ENCODE measurements at regions not wholly inside any gene's neighbourhood (a gene's known extent, or its start where the extent isn't known, plus 50 kb on each side); places are given as distances from the start of the nearest gene placed in this dataset.

DNA sequence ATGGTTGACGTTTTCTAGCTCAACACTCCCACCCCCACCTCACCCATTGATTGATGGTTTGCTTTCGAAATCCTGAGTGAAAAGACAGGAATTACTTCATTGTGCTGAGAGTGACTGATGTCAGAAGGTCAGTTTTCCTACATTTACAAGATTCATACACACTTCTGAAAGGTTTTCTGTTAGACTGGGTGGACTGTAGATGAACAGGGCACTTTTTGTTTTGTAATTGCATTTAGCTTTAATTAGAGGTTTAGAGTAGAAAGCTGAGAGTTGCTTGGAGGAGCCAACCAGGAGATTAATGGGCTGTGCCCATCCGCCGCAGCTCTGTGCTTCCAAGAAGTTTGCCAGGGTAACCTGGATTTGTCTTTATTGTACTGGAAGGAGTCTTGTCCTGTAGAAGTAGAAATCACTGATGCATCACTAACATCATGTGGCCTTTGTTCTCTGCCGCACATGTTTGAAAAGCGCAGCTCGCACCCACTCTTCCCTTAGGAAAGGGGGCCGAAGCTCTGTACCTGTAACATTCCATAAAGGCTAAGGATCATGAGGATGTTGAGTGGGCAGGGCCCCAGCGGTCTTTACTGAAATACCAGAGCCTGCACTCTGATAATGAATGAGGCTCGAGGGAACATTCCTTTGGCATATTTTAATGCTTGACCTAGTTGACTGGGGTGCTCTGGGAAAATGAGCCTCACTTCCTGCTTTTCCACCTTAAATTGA is 267.6 kb upstream of the DMRT1 start:
- in situ Hi-C loops (cut with HindIII; ENCODE audit: low pct_unique_long_range_greater_than_20kb, low sequenced_read_pairs): no loop called here
- peak; percentile 1 for DNase-seq (ENCODE audit: low read depth, low spot score)

DNA sequence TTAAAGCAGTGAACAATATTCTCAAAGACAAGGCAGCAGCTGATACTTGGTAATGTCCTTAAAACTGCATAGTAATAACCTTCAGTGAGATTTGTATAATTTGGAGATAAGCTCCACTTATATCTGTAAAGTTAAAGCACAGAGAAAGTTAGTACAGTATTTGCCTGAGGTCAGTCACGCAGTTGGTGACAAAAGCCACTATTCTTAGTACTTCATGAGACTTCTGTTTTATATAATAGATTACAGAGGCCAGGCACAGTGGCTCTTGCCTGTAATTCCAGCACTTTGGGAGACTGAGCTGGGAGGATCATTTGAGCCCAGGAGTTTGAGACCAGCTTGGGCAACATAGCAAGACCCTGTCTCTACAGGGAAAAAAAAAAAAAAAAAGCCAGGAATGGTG is 266.4 kb upstream of the DMRT1 start:
- in situ Hi-C loops (cut with HindIII; ENCODE audit: low pct_unique_long_range_greater_than_20kb, low sequenced_read_pairs): no loop called here
- DNase-seq (ENCODE audit: low read depth, low spot score): no peak

DNA sequence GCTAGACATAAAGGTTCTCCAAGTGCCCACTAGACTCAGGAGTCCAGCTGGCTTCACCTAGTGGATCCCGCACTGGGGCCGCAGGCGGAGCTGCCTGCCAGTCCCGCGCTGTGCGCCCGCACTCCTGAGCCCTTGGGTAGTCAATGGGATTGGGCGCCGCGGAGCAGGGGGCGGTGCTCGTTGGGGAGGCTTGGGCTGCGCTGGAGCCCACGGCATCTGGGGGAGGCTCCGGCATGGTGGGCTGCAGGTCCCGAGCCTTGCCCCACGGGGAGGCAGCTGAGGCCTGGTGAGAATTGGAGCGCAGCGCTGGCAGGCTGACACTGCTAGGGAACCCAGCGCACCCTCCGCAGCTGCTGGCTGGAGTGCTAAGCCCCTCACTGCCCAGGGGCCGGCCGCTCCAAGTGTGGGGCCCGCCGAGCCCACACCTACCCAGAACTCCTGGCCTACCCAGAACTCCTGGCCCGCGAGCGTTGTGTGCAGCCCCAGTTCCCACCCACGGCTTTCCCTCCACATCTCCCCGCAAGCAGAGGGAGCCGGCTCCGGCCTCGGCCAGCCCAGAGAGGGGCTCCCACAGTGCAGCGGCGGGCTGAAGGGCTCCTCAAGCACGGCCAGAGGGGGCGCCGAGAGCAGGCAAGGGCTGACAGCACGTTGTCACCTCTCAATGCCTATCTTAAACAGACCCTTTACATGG is 260.7 kb upstream of the DMRT1 start:
- no peak for DNase-seq (ENCODE audit: low read depth, low spot score)
- in situ Hi-C loops (cut with HindIII; ENCODE audit: low pct_unique_long_range_greater_than_20kb, low sequenced_read_pairs): no loop called here

DNA sequence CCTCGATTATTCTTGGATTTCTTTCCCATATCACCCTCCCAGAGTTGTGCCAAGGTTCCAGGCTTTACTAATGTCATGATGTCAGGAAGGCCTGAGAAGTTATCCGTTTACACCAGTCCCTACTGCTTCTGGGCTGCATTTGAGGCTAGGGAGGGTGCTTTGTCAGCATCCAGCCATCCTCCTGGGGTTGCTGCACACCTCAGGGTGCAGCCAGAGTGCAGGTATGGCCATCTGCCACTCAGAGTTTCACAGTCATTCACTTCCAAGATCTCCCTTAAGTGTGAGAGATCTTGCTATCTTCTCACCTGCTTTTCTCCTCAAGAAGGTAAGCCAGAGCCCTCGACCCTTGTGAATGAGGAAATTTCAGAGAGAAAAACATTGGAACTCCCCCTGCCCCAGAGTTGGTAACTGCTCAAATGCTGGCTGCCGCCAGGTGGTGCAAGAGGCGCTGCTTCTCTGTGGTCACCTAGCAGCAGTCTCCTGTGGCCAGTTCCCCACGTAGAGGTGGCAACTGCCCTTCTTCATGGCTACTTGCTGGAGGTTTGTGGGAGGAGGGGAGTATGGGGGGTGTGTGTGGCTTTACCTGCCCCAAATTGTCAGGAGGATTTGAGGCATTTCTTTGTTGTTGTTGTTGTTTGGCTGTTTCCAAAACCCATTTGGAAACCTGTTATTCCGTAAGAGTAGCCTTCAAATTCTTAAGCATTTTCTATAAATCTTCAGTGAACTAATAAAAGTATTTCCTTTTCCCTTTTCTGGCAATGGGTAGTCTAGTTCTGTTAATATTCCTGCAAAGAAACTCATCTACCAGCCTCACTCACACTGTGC is 259.6 kb upstream of the DMRT1 start:
- in situ Hi-C loops (cut with HindIII; ENCODE audit: low pct_unique_long_range_greater_than_20kb, low sequenced_read_pairs): no loop called here

DNA sequence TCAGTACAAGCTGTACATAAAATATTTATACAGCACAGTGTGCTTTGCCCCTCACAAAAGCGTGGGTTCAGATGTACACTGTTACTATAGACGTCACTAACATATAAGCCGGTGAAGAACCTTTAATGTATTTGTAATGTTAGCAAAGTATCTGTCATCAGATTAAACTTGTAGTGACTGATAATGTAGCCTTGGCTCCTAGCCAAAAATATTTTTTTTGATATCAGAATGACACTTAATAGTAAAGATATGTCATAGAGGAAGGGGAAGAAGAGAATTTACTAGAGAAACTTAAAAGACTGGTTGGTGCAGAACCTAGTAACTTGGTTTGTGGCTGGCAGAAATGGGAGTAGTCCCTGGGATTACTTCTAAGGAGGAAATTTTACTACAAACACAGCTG is 258.7 kb upstream of the DMRT1 start:
- DNase-seq (ENCODE audit: low read depth, low spot score): no peak
- in situ Hi-C loops (cut with HindIII; ENCODE audit: low pct_unique_long_range_greater_than_20kb, low sequenced_read_pairs): no loop called here

More for the DNA sequence above, 259.6 kb upstream of the DMRT1 start:
- DNase-seq (ENCODE audit: low read depth, low spot score): peak; percentile 46

DNA sequence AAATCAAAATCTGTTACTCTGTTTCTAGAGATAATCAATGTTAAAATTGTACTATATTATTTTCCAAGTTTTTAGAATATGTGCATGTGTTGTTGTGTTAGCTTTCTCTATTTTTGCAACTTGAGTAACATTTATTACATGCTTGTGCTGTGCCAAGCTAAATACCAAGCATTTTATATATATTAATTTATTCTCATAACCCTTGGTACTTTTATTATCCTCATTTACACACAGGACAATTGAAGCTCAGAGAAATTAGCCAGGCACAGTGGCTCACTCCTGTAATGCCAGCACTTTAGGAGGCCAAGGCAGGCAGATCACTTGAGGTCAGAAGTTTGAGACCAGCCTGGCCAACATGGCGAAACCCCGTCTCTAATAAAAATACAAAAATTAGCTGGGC is 254.0 kb upstream of the DMRT1 start:
- in situ Hi-C loops (cut with HindIII; ENCODE audit: low pct_unique_long_range_greater_than_20kb, low sequenced_read_pairs): no loop called here
- DNase-seq (ENCODE audit: low read depth, low spot score): no peak

DNA sequence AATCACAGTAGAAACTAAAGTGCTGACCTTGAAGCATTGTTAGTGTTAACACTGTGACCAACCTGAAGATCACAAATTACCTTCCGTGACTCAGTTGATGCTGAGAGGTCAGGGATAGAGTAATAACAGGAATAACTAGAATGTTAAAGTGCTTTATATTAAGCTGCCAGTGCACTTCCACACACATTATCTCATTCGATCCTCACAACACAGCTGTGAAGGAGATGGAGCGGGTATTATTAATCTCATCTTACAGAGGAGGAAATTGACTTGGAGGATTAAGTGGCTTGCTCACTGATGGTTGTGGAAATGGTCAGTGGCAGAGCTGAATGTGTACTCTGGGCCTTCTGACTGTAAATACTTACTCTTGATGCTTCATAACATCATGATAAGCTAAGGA is 252.5 kb upstream of the DMRT1 start:
- in situ Hi-C loops (cut with HindIII; ENCODE audit: low pct_unique_long_range_greater_than_20kb, low sequenced_read_pairs): no loop called here
- DNase-seq (ENCODE audit: low read depth, low spot score): no peak

DNA sequence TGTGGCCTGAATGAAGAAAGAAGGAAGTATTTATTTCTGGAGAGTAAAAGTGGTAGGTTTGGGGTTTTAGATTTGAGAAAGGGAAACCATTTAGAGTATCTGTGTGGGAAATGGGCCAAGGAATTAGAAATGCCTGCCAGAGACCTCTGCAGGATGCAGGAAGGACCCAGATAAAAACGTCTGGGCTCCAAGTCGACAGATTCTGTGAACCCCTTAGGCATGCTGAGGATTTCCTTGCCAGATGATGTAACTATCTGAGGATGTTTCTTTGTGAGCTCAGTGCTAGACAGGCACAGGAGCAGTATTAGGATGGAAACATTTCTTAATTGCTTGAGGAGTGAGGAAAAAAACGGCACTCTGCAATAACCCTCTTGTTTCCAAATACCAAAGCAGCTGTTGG is 251.8 kb upstream of the DMRT1 start:
- DNase-seq (ENCODE audit: low read depth, low spot score): no peak
- in situ Hi-C loops (cut with HindIII; ENCODE audit: low pct_unique_long_range_greater_than_20kb, low sequenced_read_pairs): no loop called here

DNA sequence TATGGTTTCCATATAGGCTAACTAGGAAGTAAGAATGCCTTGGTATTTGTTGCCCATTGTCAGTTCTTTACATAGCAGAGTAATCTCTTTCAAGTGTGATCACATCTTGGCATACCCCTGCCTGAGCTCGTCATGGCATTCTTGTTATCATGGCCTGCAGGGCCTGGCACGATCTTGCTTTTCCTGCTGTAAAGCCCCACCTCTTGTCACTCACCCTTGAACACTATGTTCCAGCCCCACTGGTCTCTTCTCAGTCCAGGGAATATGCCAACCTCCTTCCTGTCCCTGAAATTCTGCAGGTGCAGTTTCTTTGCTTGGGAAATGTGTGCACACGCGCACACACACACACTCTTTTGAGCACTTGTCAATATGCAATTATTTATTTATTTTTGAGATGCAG is 250.2 kb upstream of the DMRT1 start:
- in situ Hi-C loops (cut with HindIII; ENCODE audit: low pct_unique_long_range_greater_than_20kb, low sequenced_read_pairs): no loop called here
- no peak for DNase-seq (ENCODE audit: low read depth, low spot score)

DNA sequence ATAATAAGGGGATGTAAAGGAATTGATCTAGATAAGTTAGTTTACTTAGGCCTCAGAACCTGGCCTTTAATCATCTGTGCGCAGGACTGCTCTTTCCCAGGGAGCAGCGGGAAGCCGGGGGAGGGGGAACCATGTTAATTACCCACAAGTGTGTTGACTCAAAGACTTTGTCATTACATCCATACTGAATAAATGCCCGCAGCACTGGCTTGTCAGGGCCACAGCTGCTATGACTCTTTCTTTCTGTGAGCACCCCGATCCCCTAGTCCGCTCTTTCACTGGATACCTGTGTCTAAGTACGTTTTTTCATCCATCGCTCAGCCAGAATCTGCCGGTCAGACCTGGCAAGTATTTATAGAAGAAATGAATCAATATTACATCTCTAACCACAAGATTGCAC is 249.3 kb upstream of the DMRT1 start:
- in situ Hi-C loops (cut with HindIII; ENCODE audit: low pct_unique_long_range_greater_than_20kb, low sequenced_read_pairs): no loop called here
- DNase-seq (ENCODE audit: low read depth, low spot score): no peak

DNA sequence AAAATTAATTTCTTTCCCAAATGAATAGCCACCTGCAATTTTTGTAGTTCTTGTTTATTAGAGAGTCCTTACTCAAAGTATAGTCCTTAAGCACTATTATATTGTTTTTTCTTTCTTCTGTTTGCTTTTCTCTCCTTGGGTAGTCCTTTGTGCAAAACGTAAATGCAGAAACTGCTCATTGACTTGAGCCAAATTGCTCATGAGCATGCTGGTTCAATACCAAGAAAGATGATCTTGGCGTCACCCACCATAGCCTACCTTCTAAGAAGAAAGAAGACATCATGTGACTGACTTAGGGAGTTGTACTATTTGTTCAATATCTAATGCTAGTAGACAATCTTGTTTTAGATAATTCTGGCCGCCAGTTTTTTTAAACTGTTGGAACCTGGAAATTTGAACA is 248.8 kb upstream of the DMRT1 start:
- in situ Hi-C loops (cut with HindIII; ENCODE audit: low pct_unique_long_range_greater_than_20kb, low sequenced_read_pairs): no loop called here
- DNase-seq (ENCODE audit: low read depth, low spot score): no peak

DNA sequence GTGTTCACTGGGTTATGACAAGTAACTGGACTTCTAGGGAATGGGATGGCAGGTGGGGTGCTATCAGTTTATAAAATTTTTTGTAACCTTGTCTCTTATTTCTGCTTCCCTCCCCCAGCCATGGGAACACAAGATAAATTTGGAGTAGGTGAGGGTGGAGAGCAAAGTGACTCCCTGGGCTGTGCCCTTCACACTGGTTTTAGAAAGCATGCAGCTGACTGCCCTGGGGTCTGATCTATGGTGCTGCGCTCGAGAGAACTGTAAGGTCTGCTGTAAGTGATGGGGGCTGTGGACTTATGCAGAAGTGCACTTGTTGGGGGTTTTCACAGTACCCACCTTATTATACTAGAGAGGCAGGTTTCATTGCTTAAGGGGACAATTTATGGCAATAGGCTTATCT is 247.7 kb upstream of the DMRT1 start:
- in situ Hi-C loops (cut with HindIII; ENCODE audit: low pct_unique_long_range_greater_than_20kb, low sequenced_read_pairs): no loop called here
- DNase-seq (ENCODE audit: low read depth, low spot score): no peak

DNA sequence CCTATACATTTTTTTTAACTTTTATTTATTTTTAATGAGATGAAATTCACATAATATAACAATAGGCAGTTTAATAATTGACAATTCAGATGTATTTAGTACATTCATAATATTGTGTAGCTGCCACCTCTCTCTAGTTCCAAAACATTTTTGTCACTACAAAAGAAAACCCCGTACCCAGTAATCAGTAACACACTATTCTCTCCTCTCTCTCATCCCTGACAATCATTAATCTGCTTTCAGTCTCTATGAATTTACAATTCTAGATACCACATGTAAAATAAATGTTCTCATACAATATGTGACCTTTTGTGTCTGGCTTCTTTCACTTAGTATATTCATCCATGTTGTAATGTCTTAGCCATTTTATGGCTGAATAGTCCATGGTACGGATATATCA is 244.8 kb upstream of the DMRT1 start:
- in situ Hi-C loops (cut with HindIII; ENCODE audit: low pct_unique_long_range_greater_than_20kb, low sequenced_read_pairs): no loop called here
- no peak for DNase-seq (ENCODE audit: low read depth, low spot score)

DNA sequence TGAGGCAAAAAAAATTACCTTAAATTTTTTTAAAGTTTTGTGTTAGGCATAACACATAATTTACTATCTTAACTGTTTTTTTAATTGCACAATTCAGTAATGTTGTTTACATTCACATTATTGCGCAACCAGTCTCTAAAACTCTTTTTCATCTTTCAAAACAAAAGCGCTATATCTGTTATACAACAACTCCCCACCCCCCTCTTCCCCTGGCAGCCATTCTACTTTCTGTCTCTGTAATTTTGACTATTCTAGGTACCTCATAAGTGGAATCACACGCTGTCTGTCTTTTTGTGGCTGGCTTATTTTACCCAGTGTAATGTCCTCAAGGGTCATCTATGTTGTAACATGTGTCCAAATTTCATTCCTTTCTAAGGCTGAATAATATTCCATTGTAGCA is 241.5 kb upstream of the DMRT1 start:
- in situ Hi-C loops (cut with HindIII; ENCODE audit: low pct_unique_long_range_greater_than_20kb, low sequenced_read_pairs): loop anchor here (25.0 kb wide), 1 partner anchor 162 kb away; no protein-coding TSS in a partner anchor
- no peak for DNase-seq (ENCODE audit: low read depth, low spot score)

DNA sequence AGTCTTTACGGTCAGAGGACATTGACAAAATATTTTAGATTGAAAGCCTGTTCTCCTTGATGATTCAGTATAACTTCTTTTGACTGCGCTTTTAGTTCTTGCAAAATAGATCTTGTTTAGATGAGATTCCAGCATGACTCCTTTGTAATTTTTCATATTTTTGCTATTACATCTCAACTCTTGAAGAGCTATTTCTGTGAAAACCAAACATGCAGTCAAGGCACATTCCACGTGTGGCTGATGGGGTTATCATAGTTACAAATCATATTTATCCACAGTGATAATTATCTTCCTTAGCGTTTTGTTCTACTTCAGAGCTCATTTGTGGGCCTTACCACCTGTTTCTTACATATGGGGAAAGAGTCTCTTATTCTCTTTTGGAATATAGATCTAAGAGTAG is 238.8 kb upstream of the DMRT1 start:
- DNase-seq (ENCODE audit: low read depth, low spot score): no peak
- in situ Hi-C loops (cut with HindIII; ENCODE audit: low pct_unique_long_range_greater_than_20kb, low sequenced_read_pairs): loop anchor here (25.0 kb wide), 1 partner anchor 160 kb away; no protein-coding TSS in a partner anchor

DNA sequence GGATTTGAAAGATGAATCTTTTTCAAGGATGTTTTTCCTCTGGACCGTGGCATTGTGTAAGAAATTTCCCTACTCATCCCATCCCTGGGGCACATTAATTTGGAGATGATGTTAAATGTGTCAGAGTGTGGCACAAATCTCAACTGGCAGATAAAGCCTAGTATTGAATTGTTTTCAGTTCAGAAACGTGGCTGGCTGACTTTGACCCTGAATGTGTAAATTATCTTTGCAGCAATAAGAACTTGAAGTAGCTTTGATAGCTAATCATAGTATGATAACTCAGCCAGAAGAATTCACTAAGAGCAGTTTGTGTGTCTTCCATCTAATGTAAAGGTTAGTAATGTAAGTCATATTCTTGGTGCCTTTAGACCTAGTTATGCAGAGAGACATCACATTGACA is 238.4 kb upstream of the DMRT1 start:
- no peak for DNase-seq (ENCODE audit: low read depth, low spot score)
- in situ Hi-C loops (cut with HindIII; ENCODE audit: low pct_unique_long_range_greater_than_20kb, low sequenced_read_pairs): loop anchor here (25.0 kb wide), 1 partner anchor 159 kb away; no protein-coding TSS in a partner anchor

DNA sequence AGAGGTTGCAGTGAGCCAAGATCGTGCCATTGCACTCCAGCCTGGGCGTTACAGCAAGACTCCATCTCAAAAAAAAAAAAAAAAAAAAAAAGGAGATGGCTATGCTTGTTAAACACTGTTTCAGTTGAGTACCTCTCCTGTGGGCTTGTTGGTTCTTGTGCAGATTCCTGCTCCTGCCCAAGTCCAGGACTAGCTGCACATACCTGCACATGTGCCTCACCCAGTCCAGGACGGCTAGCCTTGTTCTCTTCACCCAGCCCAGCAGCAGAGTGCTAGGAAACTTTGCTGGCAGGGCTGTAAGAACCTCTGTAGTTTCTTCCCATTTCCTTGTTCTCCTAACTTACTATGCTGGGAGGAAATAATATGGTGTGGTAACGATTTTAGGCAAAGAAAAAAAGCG is 234.1 kb upstream of the DMRT1 start:
- in situ Hi-C loops (cut with HindIII; ENCODE audit: low pct_unique_long_range_greater_than_20kb, low sequenced_read_pairs): loop anchor here (25.0 kb wide), 1 partner anchor 155 kb away; no protein-coding TSS in a partner anchor
- no peak for DNase-seq (ENCODE audit: low read depth, low spot score)

DNA sequence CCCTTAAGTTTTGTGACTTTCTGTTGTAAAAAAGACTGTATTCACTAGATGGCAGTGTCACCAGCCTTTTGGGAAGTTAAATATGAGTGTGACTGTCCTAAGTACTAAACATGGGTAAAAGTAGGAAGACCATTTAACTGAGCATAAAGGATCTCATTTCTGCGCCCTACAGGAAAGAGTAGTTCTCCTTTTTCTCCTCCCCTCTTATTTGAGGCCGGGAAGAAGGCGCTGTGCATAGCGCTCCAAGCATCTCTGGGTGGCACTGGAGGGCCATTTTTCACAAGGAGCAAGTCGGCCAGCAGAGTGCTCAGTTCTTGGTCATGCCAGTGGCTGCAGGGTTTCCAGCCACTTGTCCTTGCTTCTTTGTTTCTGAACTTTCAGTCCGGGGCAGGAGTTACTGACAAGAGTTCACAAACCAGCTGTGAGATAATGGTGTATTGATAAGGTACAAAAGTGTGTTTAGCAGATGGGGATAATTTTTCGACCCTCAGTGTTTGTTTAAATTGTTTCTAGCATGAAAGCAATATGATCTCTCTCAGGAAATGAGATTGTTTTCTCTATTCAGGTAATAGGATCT is 227.6 kb upstream of the DMRT1 start:
- in situ Hi-C loops (cut with HindIII; ENCODE audit: low pct_unique_long_range_greater_than_20kb, low sequenced_read_pairs): loop anchor here (25.0 kb wide), 1 partner anchor 148 kb away; no protein-coding TSS in a partner anchor
- DNase-seq (ENCODE audit: low read depth, low spot score): peak; percentile 91
